Nephron (organoid): ENCODE measurements at regions not wholly inside any gene's neighbourhood (a gene's known extent, or its start where the extent isn't known, plus 50 kb on each side); places are given as distances from the start of the nearest gene placed in this dataset.

Experiments used
- H3K27ac Mint-ChIP-seq, 3 experiments: 2 replicates each; pipeline ENCODE4 v1.8.0; 2020; ENCODE audit warnings: mixed read lengths in 3 of 3, mild to moderate bottlenecking in 2 of 3, moderate library complexity in 1 of 3
- H3K27me3 Mint-ChIP-seq: 2 replicates; pipeline ENCODE4 v1.8.0; 2021; ENCODE audit warnings: low read depth, mild to moderate bottlenecking, moderate library complexity, mixed read lengths
- H3K36me3 Mint-ChIP-seq: 2 replicates; pipeline ENCODE4 v1.8.0; 2020; ENCODE audit warnings: low read depth, mixed read lengths
- H3K4me1 Mint-ChIP-seq: 2 replicates; pipeline ENCODE4 v1.8.0; 2020; ENCODE audit warnings: mixed read lengths
- H3K4me3 Mint-ChIP-seq, 3 experiments: 2 replicates each; pipeline ENCODE4 v1.8.0; 2020; ENCODE audit warnings: mild to moderate bottlenecking in 3 of 3, mixed read lengths in 3 of 3, moderate library complexity in 2 of 3
- H3K9me3 Mint-ChIP-seq: 2 replicates; pipeline ENCODE4 v1.8.0; 2020; ENCODE audit warnings: mixed read lengths
- CTCF ChIP-seq, 3 experiments: fragments of 200-600 bp; sonication (generic); IDR thresholded peaks; one replicate each; pipeline ENCODE4 v1.5.0; 2021; ENCODE audit warnings: antibody characterized with exemption in 3 of 3; ENCODE audit not compliant: unreplicated experiment in 3 of 3

- Mint-ChIP-seq H3K9me3 (no peaks in the 10 kb centered on the region), H3K4me1 (no peaks in the 10 kb centered on the region), H3K27ac (no peak overlapping the region), H3K4me3 (no peak overlapping the region), H3K27me3 (peaks cover 4% of the 10 kb centered on the region), H3K36me3 (no peaks in the 10 kb centered on the region)
- TF ChIP-seq CTCF (IDR thresholded peaks at IDR 0.05; ENCODE audit: unreplicated experiment in 3 of 3): no peak
Observed at GRCh38 chr3:194995922-194996321, 275.0 kb downstream of the XXYLT1 start.

- TF ChIP-seq CTCF (IDR thresholded peaks at IDR 0.05; ENCODE audit: unreplicated experiment in 3 of 3): no peak
- Mint-ChIP-seq H3K27me3 (peaks cover 1% of the 10 kb centered on the region), H3K4me1 (peaks cover 4% of the 10 kb centered on the region)
Observed at GRCh38 chr3:194996746-194997145, 274.2 kb downstream of the XXYLT1 start.

GRCh38 chr3:194998417-194998816 is 272.5 kb downstream of the XXYLT1 start:
- Mint-ChIP-seq H3K9me3 (no peaks in the 10 kb centered on the region), H3K27me3 (peaks cover 6% of the 10 kb centered on the region), H3K27ac (no peak overlapping the region), H3K4me1 (peaks cover 21% of the 10 kb centered on the region), H3K4me3 (no peak overlapping the region), H3K36me3 (no peaks in the 10 kb centered on the region)
- no peak for TF ChIP-seq CTCF (IDR thresholded peaks at IDR 0.05; ENCODE audit: unreplicated experiment in 3 of 3)

More at GRCh38 chr3:194996746-194997145, 274.2 kb downstream of the XXYLT1 start:
- Mint-ChIP-seq H3K36me3 (no peaks in the 10 kb centered on the region), H3K9me3 (no peaks in the 10 kb centered on the region), H3K27ac (no peak overlapping the region), H3K4me3 (no peak overlapping the region)

- no peak overlapping the region for H3K27ac Mint-ChIP-seq
- no peak overlapping the region for H3K4me3 Mint-ChIP-seq
- H3K27me3 Mint-ChIP-seq: peaks cover 9% of the 10 kb centered on the region
- H3K4me1 Mint-ChIP-seq: peaks cover 21% of the 10 kb centered on the region
- no peaks in the 10 kb centered on the region for H3K9me3 Mint-ChIP-seq
- no peak for TF ChIP-seq CTCF (IDR thresholded peaks at IDR 0.05; ENCODE audit: unreplicated experiment in 3 of 3)
- H3K36me3 Mint-ChIP-seq: no peaks in the 10 kb centered on the region
Observed at GRCh38 chr3:194998948-194999347, 272.0 kb downstream of the XXYLT1 start.

- H3K4me3 Mint-ChIP-seq: no peak overlapping the region
- H3K36me3 Mint-ChIP-seq: no peaks in the 10 kb centered on the region
- H3K9me3 Mint-ChIP-seq: no peaks in the 10 kb centered on the region
Observed at GRCh38 chr3:194999491-194999890, 271.5 kb downstream of the XXYLT1 start.

More at GRCh38 chr3:194999491-194999890, 271.5 kb downstream of the XXYLT1 start:
- Mint-ChIP-seq H3K27ac (no peak overlapping the region), H3K4me1 (peaks cover 21% of the 10 kb centered on the region), H3K27me3 (peaks cover 11% of the 10 kb centered on the region)
- TF ChIP-seq CTCF (IDR thresholded peaks at IDR 0.05; ENCODE audit: unreplicated experiment in 3 of 3): no peak
